CD14-positive monocyte (primary cell): ENCODE measurements at regions not wholly inside any gene's neighbourhood (a gene's known extent, or its start where the extent isn't known, plus 50 kb on each side); places are given as distances from the start of the nearest gene placed in this dataset.

Experiments
- DNase-seq, 3 donors: peaks; one replicate each; pipeline ENCODE4 v3.0.0-alpha.2; 2011 to 2022
- H2AFZ ChIP-seq: 2 replicates; pipeline ENCODE4 v1.6.0; 2012; ENCODE audit warnings: mild to moderate bottlenecking, low read depth, low read length, inconsistent platforms; ENCODE audit not compliant: insufficient read depth, poor library complexity, severe bottlenecking
- H3K27ac ChIP-seq, 2 donors: 1 replicate in 1 of 2; 2 replicates in 1 of 2; pipeline ENCODE4 v1.5.1; 2012 to 2013; ENCODE audit warnings: low read length in 2 of 2, control low read depth in 1 of 2, inconsistent platforms in 1 of 2, low read depth in 1 of 2, mild to moderate bottlenecking in 1 of 2
- H3K27me3 ChIP-seq, 2 donors: one replicate each; pipeline versions ENCODE4 v1.6.0 to v1.6.1; 2011 to 2013; ENCODE audit warnings: low read length in 2 of 2; ENCODE audit not compliant: control insufficient read depth in 2 of 2, insufficient read depth in 2 of 2
- H3K36me3 ChIP-seq, 2 donors: replicated peaks in 1 of 2; 1 replicate in 1 of 2; 2 replicates in 1 of 2; pipeline versions ENCODE4 v1.5.1 to v1.6.1; 2012 to 2013; ENCODE audit warnings: low read length in 2 of 2, control low read depth in 1 of 2, inconsistent platforms in 1 of 2, mild to moderate bottlenecking in 1 of 2; ENCODE audit not compliant: insufficient read depth in 2 of 2, control insufficient read depth in 1 of 2
- H3K4me1 ChIP-seq, 2 donors: 1 replicate in 1 of 2; 2 replicates in 1 of 2; pipeline versions ENCODE4 v1.5.1 to v1.6.1; 2012 to 2013; ENCODE audit warnings: low read length in 2 of 2, control low read depth in 1 of 2, inconsistent platforms in 1 of 2, mild to moderate bottlenecking in 1 of 2, moderate library complexity in 1 of 2; ENCODE audit not compliant: insufficient read depth in 2 of 2, control insufficient read depth in 1 of 2
- H3K4me2 ChIP-seq: replicated peaks from 2 replicates; pipeline ENCODE3; 2012; ENCODE audit warnings: low read length, moderate library complexity, mild to moderate bottlenecking; ENCODE audit not compliant: poor library complexity, severe bottlenecking; ENCODE audit errors: extremely low read depth
- H3K4me3 ChIP-seq, 3 experiments: fragments of 200-600 bp in 1 of 3; sonication (generic) in 1 of 3; replicated peaks in 1 of 3; 1 replicate in 2 of 3; 2 replicates in 1 of 3; pipeline ENCODE4 v1.5.1; 2011 to 2013; ENCODE audit warnings: low read length in 3 of 3, mild to moderate bottlenecking in 3 of 3, control low read depth in 2 of 3, low read depth in 2 of 3, inconsistent platforms in 1 of 3, moderate library complexity in 1 of 3
- H3K79me2 ChIP-seq: 2 replicates; pipeline ENCODE4 v1.6.0; 2012; ENCODE audit warnings: mild to moderate bottlenecking, control low read depth, inconsistent platforms, low read length, moderate library complexity; ENCODE audit not compliant: insufficient read depth
- H3K9ac ChIP-seq: 2 replicates; pipeline ENCODE4 v1.6.0; 2017; ENCODE audit warnings: low read length, mild to moderate bottlenecking; ENCODE audit not compliant: insufficient read depth, poor library complexity, severe bottlenecking
- H3K9me3 ChIP-seq, 2 donors: replicated peaks in 1 of 2; 1 replicate in 1 of 2; 2 replicates in 1 of 2; pipeline versions ENCODE4 v1.5.1 to v1.6.1; 2012 to 2013; ENCODE audit warnings: low read length in 2 of 2, control low read depth in 1 of 2; ENCODE audit not compliant: control insufficient read depth in 1 of 2, insufficient read depth in 1 of 2
- H4K20me1 ChIP-seq: 2 replicates; pipeline ENCODE4 v1.6.0; 2012; ENCODE audit warnings: mild to moderate bottlenecking, low read length, control low read depth, moderate library complexity; ENCODE audit not compliant: insufficient read depth
- H3K27ac Mint-ChIP-seq, 7 donors: one replicate each; pipeline ENCODE4 v1.8.0; 2020; ENCODE audit warnings: mild to moderate bottlenecking in 7 of 7, mixed read lengths in 7 of 7, moderate library complexity in 6 of 7, inconsistent platforms in 2 of 7
- H3K27me3 Mint-ChIP-seq, 3 donors: one replicate each; pipeline ENCODE4 v1.8.0; 2021 to 2022; ENCODE audit warnings: low read depth in 3 of 3, mild to moderate bottlenecking in 3 of 3, mixed read lengths in 3 of 3, moderate library complexity in 3 of 3, inconsistent platforms in 1 of 3
- H3K36me3 Mint-ChIP-seq, 2 donors: one replicate each; pipeline ENCODE4 v1.8.0; 2020; ENCODE audit warnings: mixed read lengths in 2 of 2, inconsistent platforms in 1 of 2, mild to moderate bottlenecking in 1 of 2
- H3K4me1 Mint-ChIP-seq: one replicate; pipeline ENCODE4 v1.8.0; 2020; ENCODE audit warnings: mild to moderate bottlenecking, mixed read lengths
- H3K4me3 Mint-ChIP-seq, 2 donors: one replicate each; pipeline ENCODE4 v1.8.0; 2020; ENCODE audit warnings: mild to moderate bottlenecking in 2 of 2, mixed read lengths in 2 of 2, moderate library complexity in 1 of 2
- H3K9me3 Mint-ChIP-seq, 7 donors: one replicate each; pipeline ENCODE4 v1.8.0; 2020 to 2022; ENCODE audit warnings: mixed read lengths in 7 of 7, mild to moderate bottlenecking in 6 of 7, moderate library complexity in 6 of 7, inconsistent platforms in 2 of 7
- CTCF ChIP-seq: fragments of 200-600 bp; IDR thresholded peaks from one replicate; pipeline ENCODE4 v1.8.0; 2022; ENCODE audit warnings: antibody characterized with exemption, mild to moderate bottlenecking
- WGBS: methylation state at CpG from one replicate; pipeline ENCODE4 v1.1.5; 2013; ENCODE audit warnings: missing lambda C conversion rate; ENCODE audit not compliant: insufficient coverage; 5-methylcytosine and 5-hydroxymethylcytosine counted together
- intact Hi-C, 2 donors: fragments of 100-400 bp; cut with micrococcal nuclease; formaldehyde crosslinking; loops; one replicate each; pipeline versions ENCODE4 v1.15.0 to v1.15.1; 2023

- Histone ChIP-seq H3K9me3 (peaks cover 14 to 19% of the 10 kb centered on the region in 2 donors), H3K4me2 (no peak overlapping the region), H3K36me3 (no peaks in the 10 kb centered on the region), H3K27ac (no peak overlapping the region), H3K4me3 (no peak overlapping the region), H3K79me2 (no peaks in the 10 kb centered on the region), H4K20me1 (no peaks in the 10 kb centered on the region), H3K4me1 (no peaks in the 10 kb centered on the region), H3K27me3 (no peaks in the 10 kb centered on the region), H2AFZ (no peak overlapping the region), H3K9ac (no peak overlapping the region)
- H3K36me3 Mint-ChIP-seq, result no peaks in the 10 kb centered on the region
- no peak for TF ChIP-seq CTCF
- 100% methylated on average over 2 of the region's 4 CpGs for WGBS
- no peaks in the 10 kb centered on the region for H3K4me1 Mint-ChIP-seq
- peaks cover 0 to 1% (median 0%) of the 10 kb centered on the region in 3 donors for H3K27me3 Mint-ChIP-seq
- DNase-seq, result no peak
- no peak overlapping the region for H3K4me3 Mint-ChIP-seq
- intact Hi-C loops, result no loop called here
- peaks cover 5 to 22% (median 15%) of the 10 kb centered on the region in 7 donors for H3K9me3 Mint-ChIP-seq
- no peak overlapping the region for H3K27ac Mint-ChIP-seq
These were observed 272.0 kb upstream of the TMTC4 start for GRCh38 chr13:100946588-100946987.

GRCh38 chr13:100944791-100945345 lies 270.3 kb upstream of the TMTC4 start:
- Histone ChIP-seq H4K20me1 (no peaks in the 10 kb centered on the region), H3K4me2 (no peak overlapping the region), H3K9ac (no peak overlapping the region), H3K4me3 (no peak overlapping the region), H3K27ac (no peak overlapping the region), H2AFZ (no peak overlapping the region), H3K27me3 (no peaks in the 10 kb centered on the region), H3K36me3 (no peaks in the 10 kb centered on the region), H3K4me1 (no peaks in the 10 kb centered on the region), H3K9me3 (peaks cover 14 to 19% of the 10 kb centered on the region in 2 donors), H3K79me2 (no peaks in the 10 kb centered on the region)
- peaks cover 5 to 22% (median 15%) of the 10 kb centered on the region in 7 donors for H3K9me3 Mint-ChIP-seq
- H3K4me3 Mint-ChIP-seq, result no peak overlapping the region
- no peaks in the 10 kb centered on the region for H3K4me1 Mint-ChIP-seq
- 75% methylated on average over 4 of the region's 5 CpGs for WGBS
- no peak for TF ChIP-seq CTCF
- no peak overlapping the region for H3K27ac Mint-ChIP-seq
- no peaks in the 10 kb centered on the region for H3K36me3 Mint-ChIP-seq
- intact Hi-C loops, result no loop called here
- H3K27me3 Mint-ChIP-seq, result peaks cover 0 to 5% (median 1%) of the 10 kb centered on the region in 3 donors
- no peak for DNase-seq
